Stomach (tissue), 8 donors: ENCODE measurements at regions not wholly inside any gene's neighbourhood (a gene's known extent, or its start where the extent isn't known, plus 50 kb on each side); places are given as distances from the start of the nearest gene placed in this dataset.

Source experiments
- DNase-seq, 2 donors: peaks; one replicate each; pipeline versions ENCODE4 v3.0.0 to v3.0.0-alpha.2; 2013 to 2019
- H3K27ac ChIP-seq, 5 donors: fragments of 200-600 bp in 4 of 5; sonication (generic) in 4 of 5; one replicate each; pipeline ENCODE4 v1.5.1; 2013 to 2019; ENCODE audit warnings: mild to moderate bottlenecking in 1 of 5, moderate library complexity in 1 of 5
- H3K27me3 ChIP-seq, 3 donors: fragments of 200-600 bp; sonication (generic); one replicate each; pipeline ENCODE4 v1.5.1; 2017 to 2019; ENCODE audit warnings: mixed run types in 1 of 3
- H3K36me3 ChIP-seq, 4 donors: fragments of 200-600 bp; sonication (generic); 1 replicate in 3 of 4; 2 replicates in 1 of 4; pipeline ENCODE4 v1.5.1; 2016 to 2019
- H3K4me1 ChIP-seq, 4 donors: fragments of 200-600 bp; sonication (generic); one replicate each; pipeline ENCODE4 v1.5.1; 2016 to 2019
- H3K4me3 ChIP-seq, 4 donors: fragments of 200-600 bp; sonication (generic) in 3 of 4; one replicate each; pipeline ENCODE4 v1.5.1; 2016 to 2019; ENCODE audit warnings: mild to moderate bottlenecking in 1 of 4
- H3K9me3 ChIP-seq, 4 donors: fragments of 200-600 bp; sonication (generic); one replicate each; pipeline ENCODE4 v1.5.1; 2016 to 2019
- CTCF ChIP-seq, 7 experiments: fragments of 450-650 bp in 4 of 7; fragments of 200-600 bp in 3 of 7; sonication (generic) in 3 of 7; IDR thresholded peaks; one replicate each; pipeline ENCODE4 v1.5.1; 2016 to 2019; ENCODE audit warnings: antibody characterized with exemption in 7 of 7, control low read depth in 2 of 7, mild to moderate bottlenecking in 1 of 7
- EP300 ChIP-seq: sonication (generic); formaldehyde crosslinking; IDR thresholded peaks from one replicate; pipeline ENCODE4 v1.6.1; 2017; ENCODE audit warnings: antibody characterized with exemption
- POLR2A ChIP-seq, 4 donors: fragments of 450-650 bp; IDR thresholded peaks; one replicate each; pipeline ENCODE4 v1.6.1; 2016; ENCODE audit warnings: antibody characterized with exemption in 4 of 4, control low read depth in 2 of 4, mild to moderate bottlenecking in 1 of 4, moderate library complexity in 1 of 4
- POLR2AphosphoS5 ChIP-seq, 3 donors: sonication (generic); formaldehyde crosslinking; IDR thresholded peaks; one replicate each; pipeline ENCODE4 v1.6.1; 2016; ENCODE audit warnings: antibody characterized with exemption in 3 of 3
- WGBS, 5 donors: extraction: QIAGEN DNeasy Blood & Tissue Kit in 3 of 5; methylation state at CpG; one replicate each; pipeline versions ENCODE4 v1.1.5 to v1.1.7; 2013 to 2018; 5-methylcytosine and 5-hydroxymethylcytosine counted together
- intact Hi-C: fragments of 100-400 bp; cut with DNase I; formaldehyde crosslinking; loops from one replicate; pipeline ENCODE4 v1.15.1; 2023; ENCODE audit warnings: low total_unique reads
- donor health status: healthy with polysubstance abuse.
- donor health status: Bipolar disorder and iron deficiency.
- donor health status: healthy.

GRCh38 chr1:117267232-117267774 is 56.6 kb upstream of the VTCN1 start:
- DNase-seq: peak in 1 of 2 donors; percentile 20
- TF ChIP-seq POLR2AphosphoS5 (IDR thresholded peaks at IDR 0.05) (no peak), CTCF (IDR thresholded peaks at IDR 0.05) (no peak), EP300 (no peak), POLR2A (IDR thresholded peaks at IDR 0.05) (no peak)
- H3K4me3 ChIP-seq: no peak overlapping the region
- no peaks in the 10 kb centered on the region for H3K36me3 ChIP-seq
- WGBS, 5 donors: 33 to 58% (median 41%) methylated on average over 3 of the region's 3 CpGs
- H3K27me3 ChIP-seq: no peaks in the 10 kb centered on the region
- peaks cover 4 to 26% (median 14%) of the 10 kb centered on the region in 4 donors for H3K4me1 ChIP-seq
- no peak overlapping the region for H3K27ac ChIP-seq
- intact Hi-C loops: no loop called here
- no peaks in the 10 kb centered on the region for H3K9me3 ChIP-seq

DNA sequence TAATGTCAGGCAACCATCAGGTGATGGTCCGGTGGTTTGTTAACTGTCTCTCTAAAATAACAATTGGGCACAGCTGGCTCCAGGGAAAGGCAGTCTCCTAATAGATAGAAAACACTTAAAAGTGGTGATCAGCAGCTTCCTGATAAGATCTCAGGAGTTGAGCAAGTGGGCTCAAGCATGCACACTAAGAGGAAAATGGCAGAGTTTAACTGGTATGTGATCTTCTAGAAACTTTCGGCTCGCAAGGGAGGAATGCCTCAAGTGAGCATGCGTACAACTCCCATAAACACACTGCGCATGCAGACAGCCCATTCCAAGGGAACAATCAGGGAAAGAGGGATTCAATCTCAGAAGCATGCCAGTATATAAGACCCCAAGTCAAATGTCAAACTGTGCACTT is 52.2 kb upstream of the VTCN1 start:
- no peaks in the 10 kb centered on the region for H3K27me3 ChIP-seq
- TF ChIP-seq POLR2AphosphoS5 (IDR thresholded peaks at IDR 0.05) (no peak), POLR2A (IDR thresholded peaks at IDR 0.05) (no peak), EP300 (no peak), CTCF (IDR thresholded peaks at IDR 0.05) (no peak)
- no peak overlapping the region for H3K27ac ChIP-seq
- no peak for DNase-seq
- H3K4me3 ChIP-seq: no peak overlapping the region
- no peaks in the 10 kb centered on the region for H3K36me3 ChIP-seq
- H3K4me1 ChIP-seq: peaks cover 0 to 14% (median 4%) of the 10 kb centered on the region in 4 donors
- WGBS, 5 donors: 85 to 94% (median 90%) methylated on average over 5 of the region's 5 CpGs
- intact Hi-C loops: no loop called here
- no peaks in the 10 kb centered on the region for H3K9me3 ChIP-seq

DNA sequence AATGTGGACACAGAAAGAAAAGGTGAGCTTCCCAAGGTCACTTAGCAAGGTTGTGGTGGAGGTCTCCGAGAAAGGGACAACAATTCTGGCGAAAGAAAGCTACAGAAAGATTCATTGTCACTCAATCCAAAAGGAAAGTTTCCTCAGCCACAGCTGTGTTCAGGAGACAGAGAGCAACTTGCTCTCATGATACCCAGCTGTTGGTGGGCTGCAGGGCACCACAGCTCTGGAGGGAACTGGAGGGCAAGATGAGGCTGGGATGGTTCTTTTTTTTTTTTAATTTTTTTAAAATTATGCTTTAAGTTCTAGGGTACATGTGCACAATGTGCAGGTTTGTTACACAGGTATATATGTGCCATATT is 50.7 kb upstream of the VTCN1 start:
- no peaks in the 10 kb centered on the region for H3K9me3 ChIP-seq
- H3K27me3 ChIP-seq: no peaks in the 10 kb centered on the region
- no peak overlapping the region for H3K27ac ChIP-seq
- no peaks in the 10 kb centered on the region for H3K36me3 ChIP-seq
- whole genome bisulfite sequencing, 5 donors: 92 to 98% (median 96%) methylated on average over 2 of the region's 2 CpGs
- intact Hi-C loops: no loop called here
- no peaks in the 10 kb centered on the region for H3K4me1 ChIP-seq
- no peak for DNase-seq
- no peak for TF ChIP-seq POLR2AphosphoS5 (IDR thresholded peaks at IDR 0.05)
- no peak for TF ChIP-seq CTCF (IDR thresholded peaks at IDR 0.05)
- no peak for TF ChIP-seq POLR2A (IDR thresholded peaks at IDR 0.05)
- TF ChIP-seq EP300: no peak
- no peak overlapping the region for H3K4me3 ChIP-seq

DNA sequence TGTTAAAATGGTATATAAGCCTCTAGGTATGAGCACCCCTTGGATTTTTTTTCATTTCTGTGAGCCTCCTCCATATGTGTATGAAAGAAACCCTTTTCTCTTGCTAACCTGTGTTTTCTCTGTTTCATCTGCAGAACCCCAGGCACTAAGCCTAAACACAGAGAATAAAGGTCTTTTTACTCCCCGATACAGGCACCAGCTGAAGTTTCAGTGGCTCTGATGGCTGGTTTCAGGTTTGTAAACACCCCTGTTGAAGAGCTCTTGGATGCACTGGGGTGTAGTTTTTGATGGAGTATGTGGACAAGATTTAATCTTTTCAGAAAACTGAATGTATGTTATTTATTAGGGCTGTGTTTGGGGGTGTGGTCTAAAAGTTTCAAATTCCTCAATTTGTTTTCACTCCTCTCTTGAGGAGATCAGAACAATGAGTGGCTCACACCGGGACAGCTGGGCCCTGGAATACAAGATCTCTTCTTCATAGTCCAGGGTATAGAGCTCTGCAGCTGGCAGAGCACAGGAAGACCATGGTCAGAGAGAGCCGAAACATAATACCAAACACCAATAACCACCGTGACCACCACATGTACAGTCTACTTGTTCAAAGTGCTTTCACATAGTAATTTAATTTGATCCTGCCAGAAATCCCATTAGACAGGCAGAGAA is 50.2 kb upstream of the VTCN1 start:
- intact Hi-C loops: no loop called here
- Histone ChIP-seq H3K9me3 (no peaks in the 10 kb centered on the region), H3K4me1 (no peaks in the 10 kb centered on the region), H3K27me3 (no peaks in the 10 kb centered on the region), H3K36me3 (no peaks in the 10 kb centered on the region), H3K27ac (no peak overlapping the region), H3K4me3 (no peak overlapping the region)
- TF ChIP-seq CTCF (IDR thresholded peaks at IDR 0.05) (no peak), POLR2A (IDR thresholded peaks at IDR 0.05) (no peak), EP300 (no peak), POLR2AphosphoS5 (IDR thresholded peaks at IDR 0.05) (no peak)
- no peak for DNase-seq
- 84 to 87% (median 86%) methylated on average over 4 of the region's 4 CpGs for WGBS, 5 donors
